Stomach smooth muscle (tissue), 2 donors: ENCODE measurements at regions not wholly inside any gene's neighbourhood (a gene's known extent, or its start where the extent isn't known, plus 50 kb on each side); places are given as distances from the start of the nearest gene placed in this dataset.

Experiments used
- H3K27ac ChIP-seq: one replicate; pipeline ENCODE4 v1.7.0; 2013; ENCODE audit warnings: mild to moderate bottlenecking, low read length, inconsistent platforms
- H3K27me3 ChIP-seq, 2 donors: one replicate each; pipeline ENCODE4 v1.7.0; 2013; ENCODE audit warnings: low read length in 2 of 2; ENCODE audit not compliant: insufficient read depth in 2 of 2, control insufficient read depth in 1 of 2
- H3K36me3 ChIP-seq, 2 donors: one replicate each; pipeline ENCODE4 v1.7.0; 2013; ENCODE audit warnings: low read length in 2 of 2; ENCODE audit not compliant: control insufficient read depth in 2 of 2, insufficient read depth in 2 of 2
- H3K4me1 ChIP-seq: one replicate; pipeline ENCODE4 v1.7.0; 2013; ENCODE audit warnings: low read length; ENCODE audit not compliant: control insufficient read depth, insufficient read depth
- H3K4me3 ChIP-seq, 2 donors: one replicate each; pipeline ENCODE4 v1.7.0; 2013; ENCODE audit warnings: low read length in 2 of 2
- H3K9ac ChIP-seq, 2 donors: one replicate each; pipeline ENCODE4 v1.7.0; 2013; ENCODE audit warnings: low read length in 2 of 2, mild to moderate bottlenecking in 1 of 2
- H3K9me3 ChIP-seq, 2 donors: one replicate each; pipeline ENCODE4 v1.7.0; 2013; ENCODE audit warnings: low read length in 2 of 2; ENCODE audit not compliant: control insufficient read depth in 2 of 2
- donor health status: healthy.
- donor health status: Pancreatic carcinoma.

DNA sequence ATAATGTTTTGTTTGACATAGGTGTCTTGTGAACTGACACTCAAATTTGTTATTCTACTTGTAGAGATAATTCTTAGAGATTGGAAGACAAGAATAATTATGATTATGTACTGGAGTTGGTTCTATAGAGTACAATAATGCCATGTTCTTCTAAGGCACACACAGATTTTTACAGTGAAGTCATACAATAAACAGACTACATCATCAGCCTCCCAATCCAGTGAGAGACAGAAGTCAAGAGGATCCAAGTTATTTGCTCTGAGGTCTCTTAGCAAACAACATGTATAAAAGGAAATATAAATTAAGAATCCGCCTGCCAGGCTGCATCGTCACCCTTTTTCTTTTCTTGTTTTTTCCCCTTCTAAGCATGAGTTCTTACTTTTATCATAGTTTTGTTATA lies 613.5 kb upstream of the SETBP1 start:
- Histone ChIP-seq H3K9ac (no peak overlapping the region), H3K27me3 (no peaks in the 10 kb centered on the region), H3K4me3 (no peak overlapping the region), H3K36me3 (no peaks in the 10 kb centered on the region), H3K9me3 (no peaks in the 10 kb centered on the region), H3K27ac (no peak overlapping the region), H3K4me1 (no peaks in the 10 kb centered on the region)

GRCh38 chr18:44075038-44075437 lies 605.6 kb upstream of the SETBP1 start:
- H3K9me3 ChIP-seq = no peaks in the 10 kb centered on the region
- no peaks in the 10 kb centered on the region for H3K4me1 ChIP-seq
- H3K9ac ChIP-seq = no peak overlapping the region
- H3K27me3 ChIP-seq = no peaks in the 10 kb centered on the region
- H3K36me3 ChIP-seq = no peaks in the 10 kb centered on the region
- no peak overlapping the region for H3K4me3 ChIP-seq
- no peak overlapping the region for H3K27ac ChIP-seq

DNA sequence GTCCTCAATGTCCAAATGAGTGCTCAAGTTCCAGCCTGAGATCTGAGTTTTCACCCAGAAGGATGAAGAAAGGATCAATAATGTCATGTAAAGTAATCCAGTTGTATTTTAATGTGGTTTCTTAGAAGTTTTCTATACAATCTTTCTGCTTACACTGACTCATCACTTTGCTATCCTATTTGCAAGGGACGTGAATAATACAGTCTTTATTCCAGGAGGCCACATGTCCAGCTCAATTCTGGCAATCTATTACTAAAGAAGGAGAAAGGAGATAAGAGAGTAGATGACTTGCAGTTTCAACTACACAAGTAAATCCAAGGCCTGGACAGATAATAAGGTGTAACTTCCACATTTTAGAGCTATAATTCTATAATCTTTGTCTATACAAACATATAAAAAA lies 601.1 kb upstream of the SETBP1 start:
- H3K9me3 ChIP-seq = no peaks in the 10 kb centered on the region
- H3K9ac ChIP-seq = no peak overlapping the region
- no peak overlapping the region for H3K27ac ChIP-seq
- H3K36me3 ChIP-seq = no peaks in the 10 kb centered on the region
- H3K4me3 ChIP-seq = no peak overlapping the region
- H3K27me3 ChIP-seq = no peaks in the 10 kb centered on the region
- no peaks in the 10 kb centered on the region for H3K4me1 ChIP-seq

DNA sequence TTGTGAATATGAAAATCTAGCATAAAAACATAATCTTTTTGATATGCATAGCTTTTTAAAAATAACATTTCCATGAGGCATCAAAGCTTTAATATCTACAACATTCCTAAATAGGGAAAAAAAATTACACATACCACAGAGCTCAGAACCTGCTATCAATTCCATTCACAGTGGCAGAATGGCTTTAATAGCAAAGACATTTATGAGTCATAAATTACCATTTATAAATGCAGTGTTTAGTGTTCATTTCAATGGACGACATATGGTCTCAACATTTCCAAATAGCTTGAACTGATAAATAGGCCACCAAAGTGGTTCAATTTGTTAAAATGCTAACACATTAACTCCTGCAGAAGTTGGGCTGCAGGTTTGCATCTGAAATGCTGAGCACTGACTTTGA lies 600.6 kb upstream of the SETBP1 start:
- Histone ChIP-seq H3K4me1 (no peaks in the 10 kb centered on the region), H3K27ac (no peak overlapping the region), H3K9ac (no peak overlapping the region), H3K4me3 (no peak overlapping the region), H3K9me3 (no peaks in the 10 kb centered on the region), H3K27me3 (no peaks in the 10 kb centered on the region), H3K36me3 (no peaks in the 10 kb centered on the region)

DNA sequence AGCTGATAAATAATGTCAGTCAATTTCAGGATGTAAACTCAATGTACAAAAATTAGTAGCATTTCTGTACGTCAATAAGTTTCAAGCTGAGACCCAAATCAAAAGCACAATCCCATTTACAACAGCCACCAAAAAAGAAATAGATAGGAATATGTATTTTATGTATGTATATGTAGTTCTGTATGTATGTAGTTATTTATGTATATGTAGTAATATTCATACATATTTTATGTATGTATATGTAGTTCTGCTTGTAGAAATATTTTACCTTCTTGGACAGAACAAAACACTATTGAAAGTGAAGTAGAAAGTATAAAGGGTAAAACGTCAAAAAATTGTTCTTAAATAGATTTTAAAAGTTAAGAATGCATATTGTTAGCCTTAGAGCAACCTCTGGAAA lies 591.0 kb upstream of the SETBP1 start:
- Histone ChIP-seq H3K4me1 (no peaks in the 10 kb centered on the region), H3K36me3 (no peaks in the 10 kb centered on the region), H3K27ac (no peak overlapping the region), H3K4me3 (no peak overlapping the region), H3K27me3 (no peaks in the 10 kb centered on the region), H3K9ac (no peak overlapping the region), H3K9me3 (no peaks in the 10 kb centered on the region)

DNA sequence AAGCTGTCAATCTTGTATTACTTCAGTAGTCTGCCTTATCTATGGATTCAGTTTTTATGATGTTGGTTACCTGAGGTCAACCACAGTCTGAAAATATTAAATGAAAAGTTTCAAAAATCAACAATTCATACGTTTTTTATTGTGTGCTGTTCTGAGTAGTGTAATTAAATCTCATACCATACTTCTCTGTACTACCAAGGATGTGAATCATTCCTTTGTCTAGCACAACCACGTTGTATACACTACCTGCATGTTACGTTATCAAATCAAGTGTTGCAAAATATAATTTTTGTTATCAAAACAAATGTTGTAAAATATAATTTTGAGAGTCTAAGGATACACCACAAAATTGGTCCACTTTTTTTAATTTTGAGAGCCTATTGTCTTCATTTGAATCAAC lies 590.2 kb upstream of the SETBP1 start:
- Histone ChIP-seq H3K9me3 (no peaks in the 10 kb centered on the region), H3K4me1 (no peaks in the 10 kb centered on the region), H3K9ac (no peak overlapping the region), H3K27me3 (no peaks in the 10 kb centered on the region), H3K36me3 (no peaks in the 10 kb centered on the region), H3K4me3 (no peak overlapping the region), H3K27ac (no peak overlapping the region)

GRCh38 chr18:44093253-44093652 lies 587.4 kb upstream of the SETBP1 start:
- Histone ChIP-seq H3K4me3 (no peak overlapping the region), H3K27ac (no peak overlapping the region), H3K9ac (no peak overlapping the region), H3K27me3 (no peaks in the 10 kb centered on the region), H3K36me3 (no peaks in the 10 kb centered on the region), H3K4me1 (no peaks in the 10 kb centered on the region), H3K9me3 (no peaks in the 10 kb centered on the region)

GRCh38 chr18:44096016-44096415 lies 584.7 kb upstream of the SETBP1 start:
- no peaks in the 10 kb centered on the region for H3K4me1 ChIP-seq
- no peaks in the 10 kb centered on the region for H3K9me3 ChIP-seq
- no peak overlapping the region for H3K4me3 ChIP-seq
- H3K27me3 ChIP-seq = no peaks in the 10 kb centered on the region
- no peak overlapping the region for H3K27ac ChIP-seq
- H3K36me3 ChIP-seq = no peaks in the 10 kb centered on the region
- no peak overlapping the region for H3K9ac ChIP-seq

GRCh38 chr18:44098551-44099098 lies 582.1 kb upstream of the SETBP1 start:
- H3K27ac ChIP-seq = no peak overlapping the region
- H3K9me3 ChIP-seq = no peaks in the 10 kb centered on the region
- H3K9ac ChIP-seq = no peak overlapping the region
- no peak overlapping the region for H3K4me3 ChIP-seq
- no peaks in the 10 kb centered on the region for H3K36me3 ChIP-seq
- H3K4me1 ChIP-seq = no peaks in the 10 kb centered on the region
- no peaks in the 10 kb centered on the region for H3K27me3 ChIP-seq

DNA sequence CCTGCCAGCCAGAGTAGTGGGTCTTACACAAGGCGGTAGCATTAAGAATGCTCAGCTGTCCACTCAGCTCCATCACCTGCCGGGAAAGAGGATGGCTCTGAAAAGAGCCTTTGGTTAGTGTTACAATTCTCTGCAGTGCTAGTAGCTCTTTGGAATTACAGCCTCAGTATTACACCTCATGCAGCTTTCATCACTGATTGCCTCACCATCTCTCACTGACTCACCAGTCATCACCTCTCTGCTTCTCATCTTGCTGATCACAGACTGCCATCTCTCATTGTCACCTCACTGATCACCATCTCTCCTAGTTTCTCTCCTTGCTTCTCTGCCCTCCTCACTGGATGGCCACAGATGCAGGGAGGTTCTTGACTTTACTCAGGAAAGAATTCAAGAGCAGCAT lies 573.5 kb upstream of the SETBP1 start:
- no peaks in the 10 kb centered on the region for H3K4me1 ChIP-seq
- no peaks in the 10 kb centered on the region for H3K36me3 ChIP-seq
- no peak overlapping the region for H3K4me3 ChIP-seq
- no peaks in the 10 kb centered on the region for H3K27me3 ChIP-seq
- no peak overlapping the region for H3K27ac ChIP-seq
- H3K9me3 ChIP-seq = no peaks in the 10 kb centered on the region
- H3K9ac ChIP-seq = no peak overlapping the region

DNA sequence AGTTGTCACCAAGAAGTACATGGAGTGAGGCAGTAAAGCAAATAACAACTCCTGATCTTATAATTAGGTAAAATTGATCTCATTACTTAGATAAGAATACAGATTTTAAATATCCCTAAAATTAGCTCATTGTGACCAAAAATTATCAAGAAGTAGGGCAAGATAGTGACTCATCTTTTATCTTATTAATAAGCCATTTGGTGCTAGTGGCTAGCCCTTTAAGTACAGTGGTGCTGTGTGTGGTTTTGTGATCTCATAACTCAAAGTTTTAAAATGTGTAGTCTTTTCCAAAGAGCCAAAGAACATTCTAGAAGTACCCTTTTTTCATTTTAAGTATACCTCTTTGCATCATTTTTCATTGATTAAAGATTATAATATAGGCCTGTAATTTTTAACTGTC lies 569.4 kb upstream of the SETBP1 start:
- Histone ChIP-seq H3K4me1 (no peaks in the 10 kb centered on the region), H3K36me3 (no peaks in the 10 kb centered on the region), H3K4me3 (no peak overlapping the region), H3K9ac (no peak overlapping the region), H3K27ac (no peak overlapping the region), H3K9me3 (no peaks in the 10 kb centered on the region), H3K27me3 (no peaks in the 10 kb centered on the region)
